T47D (cell line): ENCODE measurements at regions not wholly inside any gene's neighbourhood (a gene's known extent, or its start where the extent isn't known, plus 50 kb on each side); places are given as distances from the start of the nearest gene placed in this dataset.
A peak's percentile ranks its signal among the peaks of the same experiment; 100 is the strongest.

Experiments used
- DNase-seq, 2 experiments: peaks; one replicate each; pipeline versions ENCODE4 v3.0.0 to v3.0.0-alpha.2; 2011 to 2012; ENCODE audit warnings: low read depth in 1 of 2, low spot score in 1 of 2
- JUND ChIP-seq: IDR thresholded peaks from 2 replicates; pipeline ENCODE4 v1.6.1; 2012; ENCODE audit warnings: low read depth
- in situ Hi-C: cut with HindIII; loops from 2 replicates; pipeline ENCODE4 v1.10.0; 2016; ENCODE audit warnings: low sequenced_read_pairs, low pct_unique_long_range_greater_than_20kb

DNA sequence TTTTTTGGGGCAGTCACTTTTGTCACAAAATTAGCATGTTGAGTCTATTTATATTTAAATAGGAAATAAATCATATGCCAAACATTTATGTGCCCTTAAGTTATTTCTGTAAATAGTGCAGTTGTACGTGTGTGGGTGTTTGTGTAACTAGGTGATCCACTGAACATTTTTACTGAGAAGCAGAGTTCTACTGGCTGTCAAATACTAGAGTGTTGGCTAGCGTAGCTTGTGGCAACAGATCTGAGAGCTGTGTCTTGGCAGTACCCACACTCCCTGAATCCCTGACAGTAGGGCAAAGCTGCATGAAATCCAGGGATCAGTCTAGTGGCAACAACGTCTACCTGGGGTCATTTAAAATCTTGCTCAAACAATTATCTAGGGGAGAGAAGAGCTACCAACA is 273.1 kb upstream of the SLC8A1 start:
- DNase-seq, result peak in 1 of 2 experiments; percentile 2
- no peak for TF ChIP-seq JUND
- in situ Hi-C loops, result no loop called here

DNA sequence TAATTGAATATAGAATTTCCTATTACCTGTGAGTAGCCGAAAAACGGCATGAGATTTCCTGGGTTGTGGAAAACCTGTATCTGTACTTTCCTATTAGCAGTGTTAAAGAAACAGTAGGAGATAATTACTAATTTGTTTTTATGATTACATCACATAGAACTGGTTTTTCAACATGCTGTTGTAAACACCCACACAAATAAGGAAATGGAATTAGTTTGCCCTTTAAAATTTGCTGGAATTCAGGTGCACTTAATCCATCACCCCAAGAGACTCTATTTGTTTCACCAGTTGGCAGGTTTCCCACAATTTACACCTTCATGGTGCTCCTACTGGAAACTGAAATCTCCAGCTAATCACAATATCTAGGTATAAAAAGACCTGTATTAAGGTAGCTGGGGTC is 274.1 kb upstream of the SLC8A1 start:
- in situ Hi-C loops, result no loop called here
- DNase-seq, result peak in 1 of 2 experiments; percentile 24
- no peak for TF ChIP-seq JUND

DNA sequence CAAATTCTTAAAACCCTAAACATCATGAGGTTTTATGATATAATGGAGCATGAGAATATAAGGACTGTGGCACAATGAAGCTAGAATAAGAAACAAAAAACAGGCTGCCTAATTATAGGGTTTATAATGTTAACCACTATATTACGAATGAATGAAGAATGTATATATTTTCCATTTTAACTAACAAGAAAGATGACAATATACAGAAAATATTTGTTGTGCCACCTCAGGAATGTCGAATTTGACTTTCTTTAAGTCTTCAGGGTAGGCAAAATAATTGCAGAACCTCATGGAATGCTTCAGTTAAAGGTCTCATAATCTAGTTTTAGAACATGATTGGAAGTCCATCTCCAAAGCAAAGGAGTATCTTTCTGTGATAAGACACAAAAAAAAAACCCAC is 282.9 kb upstream of the SLC8A1 start:
- in situ Hi-C loops, result no loop called here
- no peak for DNase-seq
- no peak for TF ChIP-seq JUND

DNA sequence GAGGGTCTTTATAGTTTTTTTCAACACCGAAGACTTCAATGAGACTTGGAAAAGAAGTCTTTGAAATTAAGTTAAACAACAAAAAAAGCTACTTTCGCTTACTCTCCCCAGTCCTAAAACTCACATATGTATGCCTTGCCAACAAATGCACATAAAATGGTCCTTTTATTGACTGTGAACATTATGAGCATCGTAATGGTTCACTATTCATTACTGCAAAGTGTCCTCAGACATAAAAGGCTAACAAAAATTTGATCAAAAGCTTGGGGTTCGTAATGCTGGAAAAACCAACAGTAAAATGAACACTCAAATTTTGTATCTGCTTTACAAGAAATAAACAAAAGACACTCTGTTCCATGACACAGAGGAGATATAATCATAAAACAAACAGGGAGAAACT is 285.3 kb upstream of the SLC8A1 start:
- in situ Hi-C loops, result no loop called here
- DNase-seq, result no peak
- TF ChIP-seq JUND, result no peak

DNA sequence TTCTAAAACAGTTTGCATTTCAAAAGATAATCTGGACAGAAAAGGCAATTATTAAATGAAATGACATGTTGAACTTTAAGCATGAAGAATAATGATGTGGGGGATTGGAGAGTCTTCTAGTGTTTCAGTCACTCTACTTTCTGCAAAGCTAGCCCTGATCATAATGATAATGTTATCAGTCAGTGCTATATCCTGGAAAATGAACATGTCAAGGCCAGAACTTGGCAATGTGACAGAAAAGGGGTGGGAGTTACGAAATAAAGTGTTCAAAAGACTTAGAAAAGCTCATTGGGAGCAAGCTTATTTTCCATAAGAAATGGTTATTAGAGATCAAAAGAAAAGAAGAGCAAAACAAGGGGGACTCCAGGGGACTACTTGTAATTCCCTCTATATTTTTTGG is 288.5 kb upstream of the SLC8A1 start:
- no peak for DNase-seq
- no peak for TF ChIP-seq JUND
- in situ Hi-C loops, result no loop called here

DNA sequence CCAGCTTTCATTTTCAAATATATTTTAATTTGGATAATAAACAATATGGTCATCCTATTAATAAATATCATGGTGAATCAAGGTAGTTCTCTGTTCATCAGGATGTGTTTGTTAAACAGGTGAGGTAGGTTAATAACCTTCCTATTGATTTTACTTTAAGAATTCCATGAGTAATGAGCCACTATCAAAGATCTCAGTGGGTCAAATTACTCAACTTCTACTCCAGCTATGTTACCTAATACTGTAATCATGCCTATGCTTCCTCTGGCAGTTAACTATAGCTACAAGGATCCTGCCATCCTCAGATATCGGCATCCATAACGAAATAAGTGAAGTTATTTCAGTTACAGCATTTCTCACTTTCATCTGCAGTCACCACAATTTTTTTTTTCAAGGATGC is 289.6 kb upstream of the SLC8A1 start:
- no peak for DNase-seq
- in situ Hi-C loops, result no loop called here
- TF ChIP-seq JUND, result no peak

DNA sequence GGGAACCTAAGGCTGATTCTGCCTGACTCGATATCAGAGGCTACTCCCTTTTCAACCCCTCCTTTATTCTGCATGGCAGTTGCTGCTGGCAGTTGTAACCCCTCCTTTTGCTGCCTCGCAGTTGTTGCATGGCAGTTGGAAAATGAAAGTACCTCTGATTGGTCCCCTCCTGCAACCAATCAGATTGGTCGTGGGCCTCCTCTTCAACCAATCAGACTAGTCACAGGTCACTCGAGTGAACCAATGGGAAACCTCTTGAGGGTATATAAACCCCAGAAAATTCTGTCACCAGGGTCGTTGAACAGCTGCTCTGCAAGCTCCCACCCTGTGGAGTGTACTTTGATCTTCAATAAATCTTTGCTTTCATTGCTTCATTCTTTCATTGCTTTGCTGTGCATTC is 294.3 kb upstream of the SLC8A1 start:
- DNase-seq, result peak in 1 of 2 experiments; percentile 40
- no peak for TF ChIP-seq JUND
- in situ Hi-C loops, result no loop called here

DNA sequence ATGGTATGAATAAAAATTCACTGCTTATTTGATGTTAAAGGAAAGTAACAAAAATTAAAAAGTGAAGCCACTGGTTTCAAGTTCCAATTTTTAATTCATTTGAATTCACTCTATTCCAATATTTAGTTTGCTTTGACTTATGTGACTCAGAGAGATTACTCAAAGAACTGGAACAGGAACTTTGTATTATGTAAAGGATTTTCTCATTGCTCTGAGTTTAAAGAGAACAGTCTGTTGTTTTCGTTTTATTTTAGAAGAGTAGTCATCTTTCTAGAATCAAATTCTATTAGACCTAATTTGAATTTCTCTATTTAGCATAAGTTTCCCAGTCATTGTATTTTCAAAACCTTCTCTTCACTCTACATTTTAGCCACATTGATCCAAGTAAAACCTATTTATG is 300.1 kb upstream of the SLC8A1 start:
- no peak for DNase-seq
- in situ Hi-C loops, result no loop called here
- TF ChIP-seq JUND, result no peak

DNA sequence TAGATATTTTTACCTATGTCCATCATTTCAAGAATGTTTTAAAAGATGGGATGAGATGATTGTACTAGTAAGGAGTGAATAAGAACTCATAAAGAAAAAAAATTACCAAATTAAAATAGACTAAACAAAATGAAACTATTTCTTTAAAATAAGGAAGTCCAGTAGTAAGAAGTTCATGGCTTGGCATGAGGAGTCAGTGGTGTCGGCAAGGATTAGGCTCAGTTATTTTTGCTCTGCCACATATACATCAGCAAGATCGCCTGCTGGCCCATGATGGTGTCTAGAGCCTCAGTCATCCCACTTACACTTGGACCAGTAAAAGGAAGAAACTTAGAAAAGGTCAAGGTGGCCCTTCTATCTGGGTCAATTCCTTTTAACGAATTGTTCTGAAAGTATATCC is 300.9 kb upstream of the SLC8A1 start:
- DNase-seq, result no peak
- TF ChIP-seq JUND, result no peak
- in situ Hi-C loops, result no loop called here

DNA sequence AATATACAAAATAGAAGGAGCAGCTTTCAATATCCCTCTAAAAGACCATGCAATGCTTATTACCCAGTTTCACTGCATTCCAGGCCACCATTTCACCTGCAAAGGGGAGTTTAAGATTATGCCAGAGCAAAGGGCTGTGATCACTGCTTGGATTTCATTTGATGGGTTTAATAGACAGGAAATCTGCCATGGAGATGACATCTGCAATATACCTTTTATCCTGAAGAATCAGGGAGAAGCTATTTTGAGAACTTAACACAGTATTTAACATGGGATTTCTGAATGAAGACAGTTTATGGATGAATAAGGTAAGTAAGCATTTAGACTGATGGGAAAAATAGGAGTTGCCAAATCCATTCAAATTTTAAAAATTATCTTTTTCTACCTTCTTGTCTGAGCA is 303.0 kb upstream of the SLC8A1 start:
- no peak for TF ChIP-seq JUND
- in situ Hi-C loops, result no loop called here
- no peak for DNase-seq

DNA sequence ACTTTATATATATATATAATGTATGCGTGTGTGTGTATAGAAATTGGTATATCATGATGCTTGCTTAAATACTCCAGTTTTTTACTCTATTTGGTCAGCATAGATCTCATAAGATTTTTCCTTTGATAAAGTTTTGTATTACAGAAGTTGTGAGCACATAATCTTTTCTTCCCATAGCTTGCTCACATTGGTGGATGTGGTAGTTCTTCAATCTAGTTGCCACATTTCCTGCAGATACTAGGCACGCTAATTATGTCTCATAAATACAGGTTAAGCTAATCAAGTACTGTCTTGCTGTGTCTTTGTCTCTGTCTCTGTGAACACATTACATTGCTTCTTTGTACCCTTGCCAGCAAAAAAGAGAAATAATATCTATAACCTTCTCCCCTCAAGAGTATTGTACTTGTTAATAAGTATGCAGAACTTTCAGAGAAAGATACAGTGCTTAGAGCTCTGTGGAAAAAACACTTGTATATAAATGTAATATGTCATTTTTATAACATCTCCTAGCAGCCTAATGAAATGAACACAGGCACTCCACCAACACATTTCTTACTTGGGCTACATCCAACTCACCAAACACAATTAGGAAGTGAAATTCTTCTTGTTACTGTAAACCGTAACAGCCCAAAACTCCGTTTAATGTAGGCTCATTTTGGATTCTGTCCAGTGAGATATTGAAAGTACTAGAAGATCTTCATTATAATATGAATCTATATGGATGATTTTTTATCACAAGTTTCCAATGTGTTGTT is 306.7 kb upstream of the SLC8A1 start:
- in situ Hi-C loops, result no loop called here
- no peak for DNase-seq
- no peak for TF ChIP-seq JUND

DNA sequence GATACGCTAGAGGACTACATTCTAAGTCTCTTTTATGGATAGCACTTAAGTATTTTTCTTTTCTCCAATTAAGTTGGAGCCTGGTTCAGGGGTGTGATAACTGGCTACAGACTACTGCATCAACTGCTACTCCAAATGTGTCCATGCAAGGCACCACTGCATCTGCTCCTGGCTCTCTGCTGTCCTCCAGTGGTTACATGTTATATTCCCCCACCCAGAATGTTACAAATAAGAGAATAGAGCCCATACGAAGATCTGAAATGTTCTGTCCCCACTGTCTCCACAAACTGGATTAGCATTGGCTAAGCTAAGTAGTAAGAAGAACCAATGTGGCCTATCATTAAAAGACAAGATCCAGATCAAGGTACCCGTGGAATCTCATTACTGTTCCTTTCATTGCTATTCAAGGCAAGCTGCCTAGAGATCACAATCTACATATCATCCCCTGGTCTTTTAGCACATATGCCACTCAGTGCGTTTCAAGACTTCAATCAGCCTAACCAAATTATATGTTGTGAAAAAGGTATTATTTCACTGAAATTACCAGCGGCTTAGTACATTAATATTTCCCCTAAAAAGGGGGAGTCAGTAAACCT is 308.3 kb upstream of the SLC8A1 start:
- no peak for TF ChIP-seq JUND
- peak; percentile 4 to 70 for DNase-seq
- in situ Hi-C loops, result no loop called here

DNA sequence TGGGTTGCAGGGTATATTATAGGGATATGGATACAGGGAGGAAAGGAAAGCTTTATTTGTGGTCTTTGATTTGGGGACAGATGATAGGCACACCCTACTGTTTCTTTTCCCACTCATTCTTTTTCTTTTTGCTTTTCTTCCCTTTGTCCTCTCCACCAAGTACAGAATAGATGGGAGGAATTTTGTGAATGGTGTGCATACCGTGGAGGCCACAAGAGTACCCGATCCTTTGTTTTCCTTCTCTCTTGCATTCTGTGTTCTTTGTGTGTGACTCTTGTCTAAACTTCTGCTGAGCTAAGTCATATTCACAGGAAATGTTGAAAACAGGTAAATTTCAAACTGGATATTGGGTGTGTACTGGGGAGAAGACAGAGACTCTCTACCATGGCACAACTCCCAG is 321.4 kb upstream of the SLC8A1 start:
- in situ Hi-C loops, result no loop called here
- DNase-seq, result no peak
- TF ChIP-seq JUND, result no peak

DNA sequence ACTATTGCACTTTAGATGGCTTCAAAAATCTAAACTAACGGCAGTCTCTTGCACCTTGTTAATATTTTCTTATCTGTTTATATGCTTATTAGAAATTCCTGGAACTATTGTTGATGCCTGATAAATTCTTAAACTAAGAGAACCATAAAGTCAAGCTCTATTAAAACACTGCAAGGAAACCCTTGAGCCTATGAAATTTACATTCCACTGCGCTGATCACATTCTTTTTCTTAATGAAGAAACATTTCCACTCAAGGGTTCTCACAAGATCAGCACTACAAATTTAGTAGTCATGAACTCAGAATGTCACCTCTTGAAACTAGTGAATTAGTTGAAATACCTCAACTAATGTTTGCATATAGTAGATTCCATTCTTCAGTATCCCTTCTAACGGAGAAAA is 331.8 kb upstream of the SLC8A1 start:
- in situ Hi-C loops, result no loop called here
- no peak for TF ChIP-seq JUND
- no peak for DNase-seq
